OCI-LY1 (cell line): ENCODE measurements at regions not wholly inside any gene's neighbourhood (a gene's known extent, or its start where the extent isn't known, plus 50 kb on each side); places are given as distances from the start of the nearest gene placed in this dataset.

Source experiments
- H2AFZ ChIP-seq: fragments of 200-600 bp; sonication (generic), shearing (Covaris generic); 2 replicates; pipeline ENCODE4 v1.6.0; 2014; ENCODE audit warnings: antibody characterized with exemption, mild to moderate bottlenecking, low read length
- H3F3A ChIP-seq: fragments of 200-600 bp; sonication (generic), shearing (Covaris generic); 2 replicates; pipeline ENCODE4 v1.6.0; 2014; ENCODE audit warnings: mild to moderate bottlenecking, antibody characterized with exemption, low read length, moderate library complexity; ENCODE audit not compliant: insufficient read depth
- H3K27ac ChIP-seq: fragments of 200-600 bp; sonication (generic); 2 replicates; pipeline ENCODE4 v1.5.1; 2014; ENCODE audit warnings: low read length, mixed run types, mild to moderate bottlenecking, low read depth; ENCODE audit not compliant: poor library complexity, severe bottlenecking
- H3K27me3 ChIP-seq: fragments of 200-600 bp; sonication (generic); 2 replicates; pipeline ENCODE4 v1.6.0; 2014; ENCODE audit warnings: antibody characterized with exemption, mild to moderate bottlenecking, low read length, moderate library complexity; ENCODE audit not compliant: insufficient read depth
- H3K36me3 ChIP-seq: fragments of 200-600 bp; sonication (generic); 2 replicates; pipeline ENCODE4 v1.6.1; 2014; ENCODE audit warnings: mild to moderate bottlenecking, antibody characterized with exemption, low read length, moderate library complexity, mixed read lengths; ENCODE audit not compliant: insufficient read depth
- H3K4me1 ChIP-seq: fragments of 200-600 bp; sonication (generic); 2 replicates; pipeline ENCODE4 v1.5.1; 2014; ENCODE audit warnings: mild to moderate bottlenecking, low read length, moderate library complexity; ENCODE audit not compliant: insufficient read depth, severe bottlenecking
- H3K4me2 ChIP-seq: fragments of 200-600 bp; sonication (generic), shearing (Covaris generic); 2 replicates; pipeline ENCODE4 v1.6.1; 2014; ENCODE audit warnings: low read length
- H3K4me3 ChIP-seq: fragments of 200-600 bp; sonication (generic); 2 replicates; pipeline ENCODE4 v1.5.1; 2014; ENCODE audit warnings: low read length, low read depth, mild to moderate bottlenecking, mixed read lengths; ENCODE audit not compliant: poor library complexity, severe bottlenecking
- H3K79me2 ChIP-seq: fragments of 200-600 bp; shearing (Covaris generic); 2 replicates; pipeline ENCODE4 v1.6.1; 2016; ENCODE audit warnings: mixed run types, low read length, mixed read lengths; ENCODE audit not compliant: insufficient read depth
- H3K9ac ChIP-seq: fragments of 200-600 bp; sonication (generic), shearing (Covaris generic); 2 replicates; pipeline ENCODE4 v1.6.1; 2014; ENCODE audit warnings: mild to moderate bottlenecking, low read length, mixed read lengths
- H3K9me2 ChIP-seq: fragments of 200-600 bp; sonication (generic), shearing (Covaris generic); 2 replicates; pipeline ENCODE4 v1.6.1; 2014; ENCODE audit warnings: low read depth, mild to moderate bottlenecking, low read length, mixed read lengths
- H3K9me3 ChIP-seq: fragments of 200-600 bp; shearing (Covaris generic); 2 replicates; pipeline ENCODE4 v1.6.1; 2014; ENCODE audit warnings: low read length, mixed read lengths
- H4K20me1 ChIP-seq: fragments of 200-600 bp; sonication (generic), shearing (Covaris generic); 2 replicates; pipeline ENCODE4 v1.6.0; 2016; ENCODE audit warnings: mild to moderate bottlenecking, low read length; ENCODE audit not compliant: insufficient read depth
- EZH2 ChIP-seq: fragments of 200-600 bp; sonication (generic), shearing (Covaris generic); IDR thresholded peaks from 2 replicates; pipeline ENCODE4 v1.8.0; 2017; ENCODE audit warnings: borderline replicate concordance, mixed run types, mild to moderate bottlenecking, antibody characterized with exemption, low read length, moderate library complexity, mixed read lengths
- TF ChIP-seq, protein P1 (sequence below): fragments of 200-600 bp; sonication (generic), shearing (Covaris generic); IDR thresholded peaks from 2 replicates; pipeline ENCODE4 v1.5.1; 2017; ENCODE audit warnings: mild to moderate bottlenecking, antibody characterized with exemption, low read length, moderate library complexity, mixed read lengths

DNA sequence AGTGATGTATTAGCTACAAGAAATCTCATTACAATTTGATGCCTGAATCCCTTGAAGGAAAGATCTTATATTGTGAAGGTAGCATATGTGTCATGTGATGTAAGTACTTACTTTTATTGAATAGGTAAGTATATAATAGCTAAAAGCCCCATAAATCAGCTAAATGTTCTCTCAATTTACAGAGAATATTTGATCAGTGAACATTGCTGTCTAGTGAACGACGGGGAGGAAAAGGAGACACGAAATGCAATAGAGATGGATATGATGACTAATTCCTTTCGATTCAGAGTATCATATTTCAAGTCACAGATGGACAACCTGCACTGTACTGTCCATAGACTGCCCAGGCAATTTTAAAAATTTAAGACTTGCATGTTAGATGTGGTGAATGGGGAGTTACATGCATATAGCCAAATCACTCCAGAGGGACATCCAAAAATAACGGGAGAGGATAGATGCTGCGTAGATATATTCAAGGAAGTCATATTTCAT lies 462.1 kb upstream of the CDIN1 start:
- TF ChIP-seq, protein P1, sequence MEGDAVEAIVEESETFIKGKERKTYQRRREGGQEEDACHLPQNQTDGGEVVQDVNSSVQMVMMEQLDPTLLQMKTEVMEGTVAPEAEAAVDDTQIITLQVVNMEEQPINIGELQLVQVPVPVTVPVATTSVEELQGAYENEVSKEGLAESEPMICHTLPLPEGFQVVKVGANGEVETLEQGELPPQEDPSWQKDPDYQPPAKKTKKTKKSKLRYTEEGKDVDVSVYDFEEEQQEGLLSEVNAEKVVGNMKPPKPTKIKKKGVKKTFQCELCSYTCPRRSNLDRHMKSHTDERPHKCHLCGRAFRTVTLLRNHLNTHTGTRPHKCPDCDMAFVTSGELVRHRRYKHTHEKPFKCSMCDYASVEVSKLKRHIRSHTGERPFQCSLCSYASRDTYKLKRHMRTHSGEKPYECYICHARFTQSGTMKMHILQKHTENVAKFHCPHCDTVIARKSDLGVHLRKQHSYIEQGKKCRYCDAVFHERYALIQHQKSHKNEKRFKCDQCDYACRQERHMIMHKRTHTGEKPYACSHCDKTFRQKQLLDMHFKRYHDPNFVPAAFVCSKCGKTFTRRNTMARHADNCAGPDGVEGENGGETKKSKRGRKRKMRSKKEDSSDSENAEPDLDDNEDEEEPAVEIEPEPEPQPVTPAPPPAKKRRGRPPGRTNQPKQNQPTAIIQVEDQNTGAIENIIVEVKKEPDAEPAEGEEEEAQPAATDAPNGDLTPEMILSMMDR = no peak
- TF ChIP-seq EZH2 = no peak
- H3K27ac ChIP-seq = no peak overlapping the region
- H3K4me2 ChIP-seq = no peak overlapping the region
- H3K27me3 ChIP-seq = no peaks in the 10 kb centered on the region
- H3F3A ChIP-seq = no peaks in the 10 kb centered on the region
- H3K9me3 ChIP-seq = no peaks in the 10 kb centered on the region
- H3K4me3 ChIP-seq = no peak overlapping the region
- no peaks in the 10 kb centered on the region for H3K36me3 ChIP-seq
- no peaks in the 10 kb centered on the region for H3K9me2 ChIP-seq
- no peak overlapping the region for H2AFZ ChIP-seq
- H4K20me1 ChIP-seq = no peaks in the 10 kb centered on the region
- H3K4me1 ChIP-seq = no peaks in the 10 kb centered on the region
- H3K79me2 ChIP-seq = no peaks in the 10 kb centered on the region
- H3K9ac ChIP-seq = no peak overlapping the region

- Histone ChIP-seq H3K36me3 (no peaks in the 10 kb centered on the region), H3K9ac (no peak overlapping the region), H3K9me3 (no peaks in the 10 kb centered on the region), H3K4me3 (no peak overlapping the region), H3K79me2 (no peaks in the 10 kb centered on the region), H4K20me1 (no peaks in the 10 kb centered on the region), H3K4me2 (no peak overlapping the region), H3K4me1 (no peaks in the 10 kb centered on the region), H3K9me2 (no peaks in the 10 kb centered on the region), H3F3A (no peaks in the 10 kb centered on the region), H2AFZ (no peak overlapping the region), H3K27me3 (no peaks in the 10 kb centered on the region), H3K27ac (no peak overlapping the region)
- TF ChIP-seq, protein P1 = no peak
- TF ChIP-seq EZH2 = no peak
Observed at GRCh38 chr15:36126194-36126593, 453.2 kb upstream of the CDIN1 start.

- H3K79me2 ChIP-seq = no peaks in the 10 kb centered on the region
- no peaks in the 10 kb centered on the region for H3F3A ChIP-seq
- H2AFZ ChIP-seq = no peak overlapping the region
- H3K9me3 ChIP-seq = no peaks in the 10 kb centered on the region
- no peaks in the 10 kb centered on the region for H3K9me2 ChIP-seq
- no peaks in the 10 kb centered on the region for H4K20me1 ChIP-seq
- H3K27me3 ChIP-seq = no peaks in the 10 kb centered on the region
- H3K27ac ChIP-seq = no peak overlapping the region
- no peaks in the 10 kb centered on the region for H3K4me1 ChIP-seq
- H3K9ac ChIP-seq = no peak overlapping the region
- TF ChIP-seq, protein P1 = no peak
- no peak for TF ChIP-seq EZH2
- H3K36me3 ChIP-seq = no peaks in the 10 kb centered on the region
- H3K4me2 ChIP-seq = no peak overlapping the region
- H3K4me3 ChIP-seq = no peak overlapping the region
Observed at GRCh38 chr15:36130641-36131310, 448.6 kb upstream of the CDIN1 start.
